ENCODE measurements at regions not wholly inside any gene's neighbourhood (a gene's known extent, or its start where the extent isn't known, plus 50 kb on each side); places are given as distances from the start of the nearest gene placed in this dataset.

- Mint-ChIP-seq H3K4me1 (ENCODE audit: low read depth) (peaks cover 38% of the 10 kb centered on the region), H3K27ac (ENCODE audit: unreplicated experiment) (peak overlapping the region; percentile 96), H3K36me3 (ENCODE audit: low read depth) (peaks cover 37% of the 10 kb centered on the region), H3K27me3 (ENCODE audit: low read depth) (no peaks in the 10 kb centered on the region), H3K9me3 (ENCODE audit: low read depth) (peaks cover 52% of the 10 kb centered on the region), H3K4me3 (ENCODE audit: unreplicated experiment) (peak overlapping the region; percentile 36)
- TF ChIP-seq CTCF (IDR thresholded peaks at IDR 0.05) = no peak
- no peak for DNase-seq (ENCODE audit: low spot score)
These were observed 1190.3 kb upstream of the RAG2 start for GRCh38 chr11:37788141-37788877.

- H3K27ac Mint-ChIP-seq (ENCODE audit: unreplicated experiment) = peak overlapping the region; percentile 67
- no peak for DNase-seq (ENCODE audit: low spot score)
- peaks cover 65% of the 10 kb centered on the region for H3K9me3 Mint-ChIP-seq (ENCODE audit: low read depth)
- H3K4me1 Mint-ChIP-seq (ENCODE audit: low read depth) = peaks cover 38% of the 10 kb centered on the region
- H3K36me3 Mint-ChIP-seq (ENCODE audit: low read depth) = peaks cover 48% of the 10 kb centered on the region
- no peak overlapping the region for H3K4me3 Mint-ChIP-seq (ENCODE audit: unreplicated experiment)
- TF ChIP-seq CTCF (IDR thresholded peaks at IDR 0.05) = no peak
- no peaks in the 10 kb centered on the region for H3K27me3 Mint-ChIP-seq (ENCODE audit: low read depth)
These were observed 1188.2 kb upstream of the RAG2 start for GRCh38 chr11:37786214-37786755.

- H3K27me3 Mint-ChIP-seq (ENCODE audit: low read depth) = no peaks in the 10 kb centered on the region
- H3K4me1 Mint-ChIP-seq (ENCODE audit: low read depth) = peaks cover 7% of the 10 kb centered on the region
- no peak overlapping the region for H3K4me3 Mint-ChIP-seq (ENCODE audit: unreplicated experiment)
- no peak for DNase-seq (ENCODE audit: low spot score)
- no peak overlapping the region for H3K27ac Mint-ChIP-seq (ENCODE audit: unreplicated experiment)
- TF ChIP-seq CTCF (IDR thresholded peaks at IDR 0.05) = no peak
- H3K36me3 Mint-ChIP-seq (ENCODE audit: low read depth) = no peaks in the 10 kb centered on the region
- peaks cover 8% of the 10 kb centered on the region for H3K9me3 Mint-ChIP-seq (ENCODE audit: low read depth)
These were observed 1176.4 kb upstream of the RAG2 start for GRCh38 chr11:37774441-37774840.

GRCh38 chr11:37770145-37770544 lies 1172.1 kb upstream of the RAG2 start:
- TF ChIP-seq CTCF (IDR thresholded peaks at IDR 0.05) = no peak
- no peak for DNase-seq (ENCODE audit: low spot score)
- Mint-ChIP-seq H3K27ac (ENCODE audit: unreplicated experiment) (no peak overlapping the region), H3K4me3 (ENCODE audit: unreplicated experiment) (no peak overlapping the region), H3K36me3 (ENCODE audit: low read depth) (peaks cover 4% of the 10 kb centered on the region), H3K4me1 (ENCODE audit: low read depth) (peaks cover 7% of the 10 kb centered on the region), H3K9me3 (ENCODE audit: low read depth) (peaks cover 20% of the 10 kb centered on the region), H3K27me3 (ENCODE audit: low read depth) (no peaks in the 10 kb centered on the region)

GRCh38 chr11:37762079-37762478 lies 1164.0 kb upstream of the RAG2 start:
- Mint-ChIP-seq H3K4me3 (ENCODE audit: unreplicated experiment) (no peak overlapping the region), H3K27me3 (ENCODE audit: low read depth) (no peaks in the 10 kb centered on the region)
- no peak for DNase-seq (ENCODE audit: low spot score)

More at GRCh38 chr11:37762079-37762478, 1164.0 kb upstream of the RAG2 start:
- Mint-ChIP-seq H3K9me3 (ENCODE audit: low read depth) (peaks cover 26% of the 10 kb centered on the region), H3K4me1 (ENCODE audit: low read depth) (no peaks in the 10 kb centered on the region), H3K27ac (ENCODE audit: unreplicated experiment) (no peak overlapping the region), H3K36me3 (ENCODE audit: low read depth) (peaks cover 4% of the 10 kb centered on the region)
- no peak for TF ChIP-seq CTCF (IDR thresholded peaks at IDR 0.05)

Measured in chondrocyte (in vitro differentiated cells).